ENCODE measurements at regions not wholly inside any gene's neighbourhood (a gene's known extent, or its start where the extent isn't known, plus 50 kb on each side); places are given as distances from the start of the nearest gene placed in this dataset.

DNA sequence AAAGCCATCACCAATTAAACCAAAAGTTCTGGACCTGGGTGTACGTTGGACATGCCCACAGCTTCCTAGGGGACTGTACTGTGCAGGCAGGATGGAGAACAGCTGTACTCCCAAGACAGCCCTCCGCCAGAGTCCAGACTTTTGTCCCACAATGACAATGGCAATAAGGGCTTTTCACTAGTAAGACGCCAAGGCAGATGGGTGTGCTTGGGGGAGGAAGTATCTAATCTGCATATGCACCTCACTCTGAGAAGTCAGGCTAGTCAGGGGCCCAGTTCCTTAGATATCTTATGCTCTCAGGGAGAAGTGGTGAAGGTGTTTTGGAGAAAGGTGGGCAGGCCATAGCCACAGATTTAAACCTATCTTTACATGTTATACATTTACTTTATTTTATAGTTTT, 85.1 kb upstream of the USP47 start:
- DNase-seq: no peak

- DNase-seq: no peak
These were observed 85.9 kb upstream of the USP47 start for GRCh38 chr11:11755871-11756270.

GRCh38 chr11:11752679-11753078, 89.1 kb upstream of the USP47 start:
- DNase-seq: no peak

DNA sequence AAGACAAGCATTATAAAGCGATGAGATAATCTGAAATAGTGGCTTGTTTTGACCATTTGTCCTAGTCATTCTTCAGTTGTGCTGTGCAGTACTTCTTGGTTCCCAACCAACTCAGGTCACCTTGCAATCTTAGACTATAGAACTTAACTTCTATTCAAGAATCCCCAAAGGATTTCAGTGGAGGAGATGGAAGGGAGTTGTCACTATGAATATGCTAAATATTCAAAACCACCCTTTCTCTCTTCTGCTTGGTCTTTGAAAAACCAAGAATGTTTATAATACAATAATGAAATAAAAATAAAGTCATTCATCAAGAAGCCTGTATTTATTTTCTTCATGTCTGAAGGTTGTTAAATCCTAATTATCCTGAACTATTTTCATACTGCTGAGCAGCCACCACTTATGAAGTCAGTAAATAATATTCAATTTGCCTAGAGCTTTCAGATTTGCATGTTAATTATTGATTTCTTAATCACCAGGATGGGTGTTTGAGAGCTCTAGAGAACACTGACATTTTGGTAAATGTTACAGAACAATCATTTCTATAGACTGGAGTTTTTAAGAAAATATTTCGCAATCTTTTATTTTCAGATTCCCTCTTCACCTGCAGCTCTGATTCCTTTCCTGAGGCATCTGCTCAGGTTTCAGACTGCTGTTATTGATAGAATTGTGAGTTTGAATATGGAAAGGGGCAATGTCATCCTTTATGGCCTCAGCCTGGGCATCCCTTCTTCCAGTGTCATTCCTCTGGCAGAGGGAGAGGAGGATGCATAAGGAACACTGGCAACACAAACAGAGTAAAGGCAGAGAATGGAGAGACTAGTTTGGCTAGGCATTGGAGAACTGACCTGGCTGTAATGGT, 91.5 kb upstream of the USP47 start:
- no peak for DNase-seq

DNA sequence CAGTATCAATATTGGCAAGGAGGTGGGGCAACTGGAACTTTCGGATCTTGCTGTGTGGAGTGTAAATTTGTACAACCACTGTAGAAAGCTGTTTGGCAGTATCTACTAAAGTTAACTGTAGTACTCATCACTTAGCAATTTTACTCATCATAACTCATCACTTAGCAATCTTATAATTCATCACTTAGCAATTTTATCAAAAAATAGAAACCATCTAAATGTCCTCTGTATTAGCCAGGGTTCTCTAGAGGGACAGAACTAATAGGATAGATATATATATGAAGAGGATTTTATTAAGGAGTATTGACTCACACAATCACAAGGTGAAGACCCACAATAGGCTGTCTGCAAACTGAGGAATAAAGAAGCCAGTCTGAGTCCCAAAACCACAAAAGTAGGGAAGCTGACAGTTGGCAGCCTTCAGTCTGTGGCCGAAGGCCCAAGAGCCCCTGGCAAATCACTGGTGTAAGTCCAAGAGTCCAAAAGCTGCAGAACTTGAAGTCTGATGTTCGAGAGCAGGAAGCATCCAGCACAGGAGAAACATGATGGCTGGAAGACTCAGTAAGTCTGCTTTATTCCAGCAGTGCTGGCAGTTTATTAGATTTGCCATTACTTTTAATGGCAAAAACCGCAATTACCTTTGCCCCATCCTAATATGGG, 92.9 kb upstream of the USP47 start:
- DNase-seq: no peak

GRCh38 chr11:11747570-11747969, 94.2 kb upstream of the USP47 start:
- no peak for DNase-seq

GRCh38 chr11:11746449-11746848, 95.3 kb upstream of the USP47 start:
- DNase-seq: no peak

DNA sequence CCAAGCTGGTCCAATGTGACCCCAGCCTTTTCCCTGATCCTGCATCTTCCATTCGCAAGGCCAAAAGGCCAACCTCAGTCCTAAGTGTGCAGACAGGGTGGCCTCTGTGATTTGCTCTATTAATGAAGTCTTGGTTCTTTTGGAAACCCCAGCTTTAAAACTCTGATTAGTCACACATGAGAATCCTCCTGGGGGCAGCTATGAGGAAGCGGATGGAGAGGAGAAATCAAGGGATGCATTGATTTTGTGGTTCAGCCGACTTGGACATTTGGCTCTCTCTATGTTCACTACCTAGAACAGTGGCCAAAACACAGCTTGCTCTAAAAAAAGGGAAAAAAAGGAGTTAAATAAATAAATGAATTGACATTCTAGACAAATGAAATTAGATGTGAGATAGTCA, 98.6 kb upstream of the USP47 start:
- no peak for DNase-seq

DNA sequence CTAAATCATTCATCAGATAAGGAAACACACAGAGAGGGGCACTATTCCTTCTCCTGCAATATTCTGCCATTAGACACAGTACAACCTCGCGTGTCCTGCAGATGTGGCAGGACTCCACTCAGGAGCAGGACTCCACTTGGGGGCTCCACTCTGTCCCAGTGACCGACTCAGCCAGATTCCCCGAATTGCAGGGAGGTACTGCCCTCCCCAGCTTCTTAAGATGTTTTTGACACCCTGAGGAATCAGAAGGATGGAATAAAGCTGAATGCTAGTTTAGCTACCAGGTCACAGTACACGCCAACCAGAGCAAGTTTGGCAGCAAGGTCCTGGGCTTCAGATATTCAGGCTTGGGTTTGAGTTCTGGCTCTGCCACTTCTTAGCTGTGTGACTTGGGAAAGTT, 99.3 kb upstream of the USP47 start:
- no peak for DNase-seq

GRCh38 chr11:11740836-11741235, 100.9 kb upstream of the USP47 start:
- no peak for DNase-seq

- DNase-seq: no peak
These were observed 101.6 kb upstream of the USP47 start for GRCh38 chr11:11740073-11740702.

DNA sequence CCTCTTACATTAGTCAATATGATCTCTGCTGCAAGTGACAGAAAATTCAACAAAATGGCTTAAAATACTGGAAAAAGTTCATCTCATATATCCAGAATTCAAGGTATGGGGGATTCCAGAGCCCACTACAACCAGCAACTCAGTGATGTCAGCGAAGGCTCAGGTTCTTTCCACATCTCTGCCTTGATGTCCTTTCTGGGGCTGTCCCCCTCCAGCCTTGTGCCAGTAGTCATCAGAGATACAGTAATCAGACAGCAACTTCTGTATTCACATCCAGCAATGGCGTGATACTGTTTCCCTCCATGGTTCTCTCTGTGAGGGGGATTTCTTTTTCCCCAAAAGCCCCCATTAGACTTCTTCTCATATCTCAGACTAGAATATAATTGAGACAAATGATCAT, 103.4 kb upstream of the USP47 start:
- no peak for DNase-seq

GRCh38 chr11:11735586-11735985, 106.2 kb upstream of the USP47 start:
- DNase-seq: no peak

- no peak for DNase-seq
These were observed 108.5 kb upstream of the USP47 start for GRCh38 chr11:11733246-11733747.

DNA sequence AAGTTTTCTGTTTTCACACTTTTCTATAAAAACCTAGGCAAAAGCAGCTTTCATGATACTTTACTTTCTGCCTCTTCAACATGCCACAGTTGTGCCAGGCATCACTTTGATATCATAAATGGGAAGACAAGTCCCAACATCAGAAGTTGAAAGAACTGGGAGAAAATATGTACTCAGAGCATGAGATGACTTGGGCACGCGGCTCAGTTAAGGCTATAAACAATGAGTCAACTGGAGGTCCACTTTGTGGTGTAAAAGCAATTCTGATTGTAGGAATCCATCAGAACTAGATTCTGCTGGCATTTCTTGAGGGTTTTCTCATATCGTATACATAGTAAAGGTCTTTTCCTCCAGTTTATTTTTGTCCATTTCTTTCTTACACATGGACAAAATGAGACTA, 109.7 kb upstream of the USP47 start:
- DNase-seq: no peak

DNA sequence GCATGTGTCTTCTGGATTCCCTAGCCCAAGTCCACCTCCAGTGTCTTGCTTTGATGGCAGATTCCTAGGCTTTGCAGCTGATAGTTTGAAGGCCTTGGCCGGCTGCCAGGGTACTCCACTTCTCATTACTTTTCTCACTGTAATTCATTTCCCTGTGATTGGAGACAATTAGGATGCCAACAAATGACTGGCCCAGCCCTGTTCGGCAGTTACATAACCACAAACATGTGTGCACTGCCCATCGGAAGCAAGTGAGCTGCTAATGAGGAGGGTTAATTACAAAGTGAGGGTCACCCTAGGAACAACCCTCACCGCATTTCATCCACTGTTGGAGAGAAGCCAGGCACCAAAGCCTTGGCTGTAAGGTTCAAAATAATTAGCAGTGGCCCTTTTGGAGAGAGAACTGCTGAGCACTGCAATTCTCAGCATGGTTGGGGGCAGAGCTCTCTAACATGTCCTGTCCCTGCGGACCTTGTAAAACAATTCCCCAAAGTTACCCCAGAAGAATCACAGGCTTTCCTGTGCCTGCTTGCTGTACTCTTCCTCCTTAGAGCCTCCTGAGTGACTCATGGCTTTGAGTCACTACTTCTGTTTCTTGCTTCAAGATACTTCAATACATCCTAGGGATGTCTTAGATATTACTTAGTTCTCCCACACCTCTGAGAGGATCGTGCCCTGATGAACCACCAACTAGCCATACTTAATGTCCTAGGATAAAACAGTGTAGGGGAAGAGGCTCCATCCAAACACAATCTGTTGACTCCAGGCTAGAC, 109.7 kb upstream of the GALNT18 start:
- peak in 28 of 56 donors; percentile 3 to 60 (median 24) for DNase-seq

- no peak for DNase-seq
These were observed 106.6 kb upstream of the GALNT18 start for GRCh38 chr11:11728386-11728785.

DNA sequence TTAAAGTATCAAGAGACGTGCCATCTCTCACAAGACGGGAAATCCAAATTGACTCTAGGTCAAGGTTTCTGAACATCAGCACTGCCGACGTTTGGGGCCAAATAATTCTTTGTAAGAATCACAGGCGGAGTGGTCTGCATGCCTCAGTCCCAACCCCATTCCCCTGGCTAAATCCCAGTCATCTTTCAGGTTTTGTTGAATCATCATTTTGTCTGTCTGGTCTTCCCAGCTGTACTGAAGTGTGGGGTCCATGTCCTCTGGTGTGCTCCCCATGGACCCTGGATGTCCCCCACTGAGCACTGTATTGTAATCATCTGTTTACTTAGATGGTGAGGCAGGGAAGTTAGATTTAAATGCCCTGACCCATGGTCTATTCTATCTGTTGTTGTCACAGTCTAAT, 103.6 kb upstream of the GALNT18 start:
- no peak for DNase-seq

GRCh38 chr11:11724994-11725393, 103.2 kb upstream of the GALNT18 start:
- DNase-seq: no peak

DNA sequence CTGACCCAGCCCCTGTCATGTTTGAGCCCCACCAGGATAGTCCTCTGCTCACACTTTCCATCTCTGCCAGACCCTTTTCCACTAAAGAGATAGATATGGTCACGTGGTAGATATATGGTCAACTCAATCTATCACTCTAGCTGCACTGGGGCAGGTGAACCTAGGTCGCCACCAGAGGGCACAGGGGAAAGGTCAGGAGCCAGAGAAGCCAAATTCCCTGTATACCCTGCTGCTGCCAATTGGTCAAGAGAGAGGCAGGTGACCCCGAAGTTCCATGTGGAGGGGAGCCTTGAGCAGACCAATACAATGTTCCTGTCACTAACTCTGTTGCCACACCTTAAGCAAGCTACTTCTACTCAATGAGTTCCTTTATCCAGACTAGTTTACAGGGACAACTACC, 101.1 kb upstream of the GALNT18 start:
- no peak for DNase-seq

- no peak for DNase-seq
These were observed 100.4 kb upstream of the GALNT18 start for GRCh38 chr11:11722246-11722645.

- DNase-seq: no peak
These were observed 96.7 kb upstream of the GALNT18 start for GRCh38 chr11:11718511-11718910.

Data from amygdala (tissue), 56 donors.